Choroid plexus epithelial cell (primary cell): ENCODE measurements at regions not wholly inside any gene's neighbourhood (a gene's known extent, or its start where the extent isn't known, plus 50 kb on each side); places are given as distances from the start of the nearest gene placed in this dataset.

Source experiments
- DNase-seq: peaks from one replicate; pipeline ENCODE4 v3.0.0-alpha.2; 2010; ENCODE audit warnings: low read depth
- H3K4me3 ChIP-seq: 2 replicates; pipeline ENCODE4 v1.5.1; 2011; ENCODE audit warnings: low read depth, mild to moderate bottlenecking, control low read depth, low read length, moderate library complexity
- TF ChIP-seq, protein P1 (sequence below): conservative IDR thresholded peaks from 2 replicates; pipeline ENCODE4 v1.5.1; 2011; ENCODE audit warnings: low read depth, mild to moderate bottlenecking, control low read depth, inconsistent platforms, low read length, moderate library complexity

DNA sequence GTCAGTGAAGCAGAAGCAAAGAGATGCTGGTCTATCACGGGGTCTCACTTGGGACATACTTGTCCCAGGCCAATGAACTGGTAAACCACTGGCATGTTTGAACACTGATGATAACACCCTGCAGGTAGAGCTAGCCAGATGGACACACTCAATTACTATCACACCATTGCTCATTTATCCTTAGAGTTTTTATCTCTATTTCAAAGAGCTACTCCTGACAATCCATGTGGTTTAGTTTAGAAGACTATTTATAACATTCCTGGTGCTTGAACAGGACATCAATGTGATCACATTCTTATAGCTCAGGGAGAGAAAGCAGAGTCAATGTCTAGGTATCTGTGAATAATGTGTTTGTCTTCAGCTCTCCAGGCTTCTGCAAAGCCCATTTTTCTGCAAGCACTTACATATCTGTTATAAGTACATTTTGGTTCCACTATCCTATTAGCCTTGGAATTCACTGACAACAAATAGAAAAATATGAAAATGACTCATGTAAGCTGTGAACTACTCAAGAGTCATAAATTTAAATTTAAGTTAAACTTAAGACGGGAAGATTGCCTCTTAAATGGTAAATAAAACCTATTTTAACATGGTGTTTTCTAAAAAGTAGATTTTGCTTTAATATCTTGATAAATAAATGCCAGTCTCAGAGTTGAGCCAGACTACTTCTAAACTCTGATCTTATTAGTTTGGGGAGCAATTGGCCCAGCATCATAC, 106.7 kb upstream of the MBL2 start:
- TF ChIP-seq, protein P1, sequence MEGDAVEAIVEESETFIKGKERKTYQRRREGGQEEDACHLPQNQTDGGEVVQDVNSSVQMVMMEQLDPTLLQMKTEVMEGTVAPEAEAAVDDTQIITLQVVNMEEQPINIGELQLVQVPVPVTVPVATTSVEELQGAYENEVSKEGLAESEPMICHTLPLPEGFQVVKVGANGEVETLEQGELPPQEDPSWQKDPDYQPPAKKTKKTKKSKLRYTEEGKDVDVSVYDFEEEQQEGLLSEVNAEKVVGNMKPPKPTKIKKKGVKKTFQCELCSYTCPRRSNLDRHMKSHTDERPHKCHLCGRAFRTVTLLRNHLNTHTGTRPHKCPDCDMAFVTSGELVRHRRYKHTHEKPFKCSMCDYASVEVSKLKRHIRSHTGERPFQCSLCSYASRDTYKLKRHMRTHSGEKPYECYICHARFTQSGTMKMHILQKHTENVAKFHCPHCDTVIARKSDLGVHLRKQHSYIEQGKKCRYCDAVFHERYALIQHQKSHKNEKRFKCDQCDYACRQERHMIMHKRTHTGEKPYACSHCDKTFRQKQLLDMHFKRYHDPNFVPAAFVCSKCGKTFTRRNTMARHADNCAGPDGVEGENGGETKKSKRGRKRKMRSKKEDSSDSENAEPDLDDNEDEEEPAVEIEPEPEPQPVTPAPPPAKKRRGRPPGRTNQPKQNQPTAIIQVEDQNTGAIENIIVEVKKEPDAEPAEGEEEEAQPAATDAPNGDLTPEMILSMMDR = no peak
- DNase-seq = peak; percentile 65

DNA sequence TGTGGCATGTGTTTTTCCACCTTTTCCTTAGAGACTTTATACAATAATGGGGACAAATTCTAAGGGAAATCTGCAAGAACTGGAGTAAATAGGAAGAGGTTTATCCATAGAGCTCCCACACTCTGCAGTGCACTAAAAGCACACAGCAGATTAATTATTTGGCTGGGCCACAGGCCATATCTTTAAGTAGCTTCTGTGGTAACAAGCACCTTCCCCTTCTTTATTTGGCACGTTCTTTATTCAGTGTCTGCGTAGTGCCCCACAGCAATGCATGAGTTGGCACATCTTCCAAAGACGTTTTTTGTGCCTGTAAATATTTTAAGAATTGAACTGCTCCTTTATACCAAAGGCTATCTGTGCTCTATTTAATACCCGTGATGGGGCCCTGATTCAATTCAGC, 104.9 kb upstream of the MBL2 start:
- TF ChIP-seq, protein P1 = no peak
- DNase-seq = no peak
- no peak overlapping the region for H3K4me3 ChIP-seq

More for the DNA sequence above, 106.7 kb upstream of the MBL2 start:
- no peak overlapping the region for H3K4me3 ChIP-seq

- TF ChIP-seq, protein P1 = no peak
- no peak overlapping the region for H3K4me3 ChIP-seq
- DNase-seq = no peak
Measured at GRCh38 chr10:52875336-52875735, 102.8 kb upstream of the MBL2 start.

- no peak overlapping the region for H3K4me3 ChIP-seq
- TF ChIP-seq, protein P1 = no peak
- DNase-seq = no peak
Measured at GRCh38 chr10:52874581-52874980, 102.0 kb upstream of the MBL2 start.

- DNase-seq = no peak
- no peak overlapping the region for H3K4me3 ChIP-seq
- TF ChIP-seq, protein P1 = no peak
Measured at GRCh38 chr10:52871191-52871843, 98.7 kb upstream of the MBL2 start.

GRCh38 chr10:52870562-52870961, 98.0 kb upstream of the MBL2 start:
- TF ChIP-seq, protein P1 = no peak
- no peak overlapping the region for H3K4me3 ChIP-seq
- DNase-seq = no peak

DNA sequence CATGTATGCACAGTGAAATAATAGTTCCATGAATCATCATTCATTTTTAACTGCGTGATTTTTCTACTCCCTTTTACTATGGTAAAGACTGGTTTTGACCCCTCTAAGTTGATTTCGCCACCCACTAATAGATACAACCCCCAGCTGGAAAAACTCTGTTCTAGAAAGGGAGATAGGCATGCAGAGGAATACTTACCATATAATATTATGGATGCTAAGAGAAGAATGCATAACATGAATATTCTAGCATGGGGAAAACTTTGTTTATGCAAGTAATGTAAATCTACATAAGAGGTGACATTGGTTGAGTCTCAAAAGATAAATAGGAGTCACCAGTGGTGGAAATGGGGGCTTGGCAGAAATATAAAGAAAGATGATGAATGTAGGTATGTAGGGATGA, 97.3 kb upstream of the MBL2 start:
- TF ChIP-seq, protein P1 = no peak
- H3K4me3 ChIP-seq = no peak overlapping the region
- DNase-seq = no peak
